Chondrocyte (in vitro differentiated cells): ENCODE measurements at regions not wholly inside any gene's neighbourhood (a gene's known extent, or its start where the extent isn't known, plus 50 kb on each side); places are given as distances from the start of the nearest gene placed in this dataset.

ENCODE experiments used
- DNase-seq: peaks from one replicate; pipeline ENCODE4 v3.0.0; 2021; ENCODE audit warnings: mixed read lengths, low spot score
- H3K27ac Mint-ChIP-seq: one replicate; pipeline ENCODE4 v1.8.0; 2021; ENCODE audit warnings: mild to moderate bottlenecking, moderate library complexity, mixed read lengths; ENCODE audit not compliant: unreplicated experiment
- H3K27me3 Mint-ChIP-seq: 2 replicates; pipeline ENCODE4 v1.8.0; 2021; ENCODE audit warnings: low read depth, mixed read lengths
- H3K36me3 Mint-ChIP-seq: 2 replicates; pipeline ENCODE4 v1.8.0; 2021; ENCODE audit warnings: low read depth, mixed read lengths
- H3K4me1 Mint-ChIP-seq: 2 replicates; pipeline ENCODE4 v1.8.0; 2021; ENCODE audit warnings: low read depth, mild to moderate bottlenecking, mixed read lengths
- H3K4me3 Mint-ChIP-seq: one replicate; pipeline ENCODE4 v1.8.0; 2021; ENCODE audit warnings: mild to moderate bottlenecking, moderate library complexity, mixed read lengths; ENCODE audit not compliant: unreplicated experiment
- H3K9me3 Mint-ChIP-seq: 2 replicates; pipeline ENCODE4 v1.8.0; 2021; ENCODE audit warnings: low read depth, mixed read lengths
- TF ChIP-seq, protein P1 (sequence below): fragments of 200-600 bp; sonication (generic); IDR thresholded peaks from 2 replicates; pipeline ENCODE4 v1.5.0; 2021; ENCODE audit warnings: antibody characterized with exemption, mild to moderate bottlenecking, moderate library complexity

DNA sequence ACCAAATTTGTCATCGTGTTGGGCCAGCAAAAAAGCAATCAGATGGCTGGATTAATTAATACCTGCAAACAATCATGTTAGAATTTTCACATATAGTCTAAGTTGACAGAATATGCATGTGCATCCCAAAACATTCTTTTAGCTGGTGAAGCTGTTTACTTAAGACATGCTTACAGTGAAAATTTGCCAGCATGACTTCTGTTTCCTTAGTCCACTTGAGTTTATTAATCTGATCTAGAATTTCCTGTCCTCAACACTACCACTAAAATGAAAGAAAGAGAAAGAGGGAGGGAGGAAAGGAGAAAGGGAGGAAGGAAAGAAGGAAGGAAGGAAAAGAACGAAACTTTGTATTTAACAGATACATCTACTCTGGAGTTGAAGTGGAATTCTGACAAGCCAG lies 2109.9 kb upstream of the PIK3C3 start:
- peaks cover 4% of the 10 kb centered on the region for H3K9me3 Mint-ChIP-seq
- TF ChIP-seq, protein P1, sequence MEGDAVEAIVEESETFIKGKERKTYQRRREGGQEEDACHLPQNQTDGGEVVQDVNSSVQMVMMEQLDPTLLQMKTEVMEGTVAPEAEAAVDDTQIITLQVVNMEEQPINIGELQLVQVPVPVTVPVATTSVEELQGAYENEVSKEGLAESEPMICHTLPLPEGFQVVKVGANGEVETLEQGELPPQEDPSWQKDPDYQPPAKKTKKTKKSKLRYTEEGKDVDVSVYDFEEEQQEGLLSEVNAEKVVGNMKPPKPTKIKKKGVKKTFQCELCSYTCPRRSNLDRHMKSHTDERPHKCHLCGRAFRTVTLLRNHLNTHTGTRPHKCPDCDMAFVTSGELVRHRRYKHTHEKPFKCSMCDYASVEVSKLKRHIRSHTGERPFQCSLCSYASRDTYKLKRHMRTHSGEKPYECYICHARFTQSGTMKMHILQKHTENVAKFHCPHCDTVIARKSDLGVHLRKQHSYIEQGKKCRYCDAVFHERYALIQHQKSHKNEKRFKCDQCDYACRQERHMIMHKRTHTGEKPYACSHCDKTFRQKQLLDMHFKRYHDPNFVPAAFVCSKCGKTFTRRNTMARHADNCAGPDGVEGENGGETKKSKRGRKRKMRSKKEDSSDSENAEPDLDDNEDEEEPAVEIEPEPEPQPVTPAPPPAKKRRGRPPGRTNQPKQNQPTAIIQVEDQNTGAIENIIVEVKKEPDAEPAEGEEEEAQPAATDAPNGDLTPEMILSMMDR, result no peak
- H3K27ac Mint-ChIP-seq, result no peak overlapping the region
- H3K27me3 Mint-ChIP-seq, result peaks cover 4% of the 10 kb centered on the region
- no peak overlapping the region for H3K4me3 Mint-ChIP-seq
- no peaks in the 10 kb centered on the region for H3K36me3 Mint-ChIP-seq
- DNase-seq, result no peak
- peaks cover 25% of the 10 kb centered on the region for H3K4me1 Mint-ChIP-seq

DNA sequence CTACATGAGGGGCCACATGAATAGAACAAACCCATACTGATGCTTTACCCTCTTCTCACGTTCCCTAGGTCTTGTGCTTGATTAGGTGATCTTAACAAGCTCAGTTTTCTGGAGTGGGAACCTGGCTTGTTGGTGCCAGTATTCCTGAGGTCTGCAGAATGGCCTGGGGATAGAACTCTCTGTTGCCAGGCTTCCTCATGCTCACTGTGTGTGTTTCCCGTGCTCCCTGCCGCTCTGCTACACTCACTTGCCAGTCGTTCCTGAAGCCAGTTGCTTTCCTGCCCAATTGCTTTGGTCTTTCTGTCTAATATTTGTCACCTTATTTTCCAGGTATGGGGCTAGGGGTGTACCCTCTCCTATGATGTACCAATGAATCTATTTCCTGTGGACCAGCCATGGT lies 2111.5 kb upstream of the PIK3C3 start:
- H3K27ac Mint-ChIP-seq, result no peak overlapping the region
- H3K36me3 Mint-ChIP-seq, result no peaks in the 10 kb centered on the region

DNA sequence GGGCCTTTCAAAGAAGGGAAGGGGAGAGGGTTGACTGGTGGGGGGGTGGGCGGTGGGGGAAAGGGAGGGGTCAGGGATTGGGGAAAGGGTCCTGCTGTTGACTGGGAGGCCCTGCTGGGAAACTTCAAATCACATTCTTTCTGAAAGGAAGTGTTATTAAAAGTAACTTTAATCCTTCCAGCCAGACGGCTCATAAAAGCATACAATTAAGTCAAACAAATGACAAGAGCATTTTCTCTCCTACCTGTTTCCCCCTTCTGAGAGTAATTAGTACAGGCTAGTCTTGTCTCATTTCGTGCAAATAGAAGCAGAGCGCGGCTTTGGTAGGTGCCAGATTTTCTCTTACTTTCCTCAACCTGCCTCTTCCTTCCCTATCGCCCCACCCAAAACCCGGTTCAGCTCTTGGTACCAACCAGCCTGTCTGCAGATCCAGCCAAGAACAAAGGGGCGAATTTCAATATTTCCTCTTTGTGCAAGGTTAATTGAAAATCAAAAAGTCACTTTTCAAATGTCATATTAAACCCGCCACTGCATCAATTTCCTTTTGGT lies 2112.6 kb upstream of the PIK3C3 start:
- peaks cover 4% of the 10 kb centered on the region for H3K9me3 Mint-ChIP-seq

More for the DNA sequence above, 2111.5 kb upstream of the PIK3C3 start:
- H3K9me3 Mint-ChIP-seq, result peaks cover 4% of the 10 kb centered on the region
- TF ChIP-seq, protein P1, result no peak
- no peak for DNase-seq
- H3K4me1 Mint-ChIP-seq, result peaks cover 32% of the 10 kb centered on the region
- H3K4me3 Mint-ChIP-seq, result no peak overlapping the region
- peaks cover 4% of the 10 kb centered on the region for H3K27me3 Mint-ChIP-seq

DNA sequence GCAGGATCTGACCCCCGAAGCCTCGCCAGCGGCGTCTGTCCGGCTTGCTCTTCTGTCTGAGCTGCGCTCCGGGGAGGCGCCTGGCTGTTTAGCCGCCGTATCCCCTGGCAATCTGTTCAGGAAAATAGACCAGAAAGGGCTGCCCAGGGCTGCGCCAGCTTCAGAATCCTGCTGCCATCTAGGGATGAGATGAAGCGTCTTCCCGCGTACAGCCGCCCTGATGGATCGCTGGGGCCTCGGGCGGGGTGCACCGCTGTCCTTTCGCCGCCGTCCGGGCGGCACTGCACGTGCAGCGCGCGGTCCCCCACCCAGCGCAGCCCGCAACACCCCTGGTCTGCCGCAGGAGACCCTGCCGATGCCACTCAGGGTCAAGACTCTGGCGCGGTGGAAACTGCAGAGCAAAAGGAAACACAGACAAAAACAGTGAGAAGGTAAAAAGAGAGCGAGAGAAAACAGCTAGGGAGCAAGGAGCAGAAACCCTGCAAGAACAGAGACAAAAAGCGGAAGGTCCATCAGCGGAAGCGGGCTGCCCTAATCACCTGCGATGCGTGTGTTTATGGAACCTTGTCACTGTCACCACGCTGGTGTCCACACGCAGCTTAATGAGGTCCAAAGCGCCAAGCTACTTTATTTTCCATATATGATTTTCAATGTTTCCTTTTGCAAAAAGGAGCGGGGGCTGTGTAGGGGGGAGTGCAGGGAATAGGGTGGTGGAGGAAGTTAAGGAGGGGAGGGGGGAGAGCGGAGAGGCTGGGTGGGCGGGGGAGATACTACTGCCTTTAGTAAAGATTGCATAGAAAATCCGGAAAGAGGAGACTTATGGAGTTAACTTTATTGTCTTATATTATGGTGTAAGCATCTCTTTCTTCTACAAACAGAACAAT lies 2113.3 kb upstream of the PIK3C3 start:
- H3K4me3 Mint-ChIP-seq, result peak overlapping the region; percentile 82
- peaks cover 4% of the 10 kb centered on the region for H3K9me3 Mint-ChIP-seq
- peak overlapping the region; percentile 60 for H3K27ac Mint-ChIP-seq
- H3K27me3 Mint-ChIP-seq, result peaks cover 4% of the 10 kb centered on the region
- TF ChIP-seq, protein P1, result peak; percentile 79
- H3K36me3 Mint-ChIP-seq, result no peaks in the 10 kb centered on the region
- peaks cover 32% of the 10 kb centered on the region for H3K4me1 Mint-ChIP-seq
- peak; percentile 92 for DNase-seq

More for the DNA sequence above, 2112.6 kb upstream of the PIK3C3 start:
- no peaks in the 10 kb centered on the region for H3K36me3 Mint-ChIP-seq
- no peak for DNase-seq
- H3K4me1 Mint-ChIP-seq, result peaks cover 32% of the 10 kb centered on the region
- peaks cover 4% of the 10 kb centered on the region for H3K27me3 Mint-ChIP-seq
- no peak overlapping the region for H3K4me3 Mint-ChIP-seq
- TF ChIP-seq, protein P1, result no peak
- no peak overlapping the region for H3K27ac Mint-ChIP-seq

DNA sequence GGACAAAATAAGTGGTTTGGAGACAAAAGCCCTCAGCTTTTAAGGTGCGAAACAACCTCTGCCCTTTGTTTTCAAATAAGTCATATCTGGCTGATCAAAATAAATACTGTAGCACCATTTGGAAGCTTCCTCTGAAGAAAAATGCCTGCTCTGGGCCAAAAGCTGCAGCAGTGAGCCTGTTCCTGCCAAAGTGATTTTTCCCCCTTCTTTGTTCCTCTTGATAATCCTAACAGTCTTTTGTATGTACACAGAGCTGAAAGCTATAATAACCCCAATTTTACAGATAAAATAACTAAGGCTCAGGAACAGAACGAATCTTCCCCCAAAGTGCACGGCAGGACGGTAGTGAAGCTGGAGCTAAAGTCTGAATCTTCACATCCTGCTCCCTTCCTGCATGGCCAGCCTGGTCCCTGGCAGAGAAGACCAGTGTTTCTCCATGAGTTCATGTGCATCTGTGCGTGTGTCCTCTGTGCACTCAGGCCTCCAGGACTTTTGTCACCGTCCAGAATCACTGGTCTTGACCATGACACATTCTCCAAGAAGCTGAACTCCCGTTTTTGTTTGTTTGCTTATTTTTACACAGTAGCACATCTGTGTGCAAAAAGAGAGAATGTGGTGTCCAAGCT lies 2114.1 kb upstream of the PIK3C3 start:
- TF ChIP-seq, protein P1, result no peak
- Mint-ChIP-seq H3K9me3 (peaks cover 4% of the 10 kb centered on the region), H3K27me3 (peaks cover 4% of the 10 kb centered on the region), H3K4me3 (peak overlapping the region; percentile 82), H3K27ac (peak overlapping the region; percentile 60), H3K4me1 (peaks cover 32% of the 10 kb centered on the region), H3K36me3 (no peaks in the 10 kb centered on the region)
- DNase-seq, result no peak
